Epithelial cell of prostate (primary cell): ENCODE measurements at regions not wholly inside any gene's neighbourhood (a gene's known extent, or its start where the extent isn't known, plus 50 kb on each side); places are given as distances from the start of the nearest gene placed in this dataset.
A peak's percentile ranks its signal among the peaks of the same experiment; 100 is the strongest.
"Not testable (repeated sequence)": the region's sequence is repeated elsewhere in the genome, so short reads cannot be mapped to it uniquely, and the experiment has no call there.

ENCODE experiments used
- DNase-seq: peaks from one replicate; pipeline ENCODE4 v3.0.0-alpha.2; 2011; ENCODE audit warnings: low read depth, low spot score
- H3K27ac ChIP-seq: fragments of 450-650 bp; 2 replicates; pipeline ENCODE4 v1.5.1; 2017; ENCODE audit warnings: mild to moderate bottlenecking

DNA sequence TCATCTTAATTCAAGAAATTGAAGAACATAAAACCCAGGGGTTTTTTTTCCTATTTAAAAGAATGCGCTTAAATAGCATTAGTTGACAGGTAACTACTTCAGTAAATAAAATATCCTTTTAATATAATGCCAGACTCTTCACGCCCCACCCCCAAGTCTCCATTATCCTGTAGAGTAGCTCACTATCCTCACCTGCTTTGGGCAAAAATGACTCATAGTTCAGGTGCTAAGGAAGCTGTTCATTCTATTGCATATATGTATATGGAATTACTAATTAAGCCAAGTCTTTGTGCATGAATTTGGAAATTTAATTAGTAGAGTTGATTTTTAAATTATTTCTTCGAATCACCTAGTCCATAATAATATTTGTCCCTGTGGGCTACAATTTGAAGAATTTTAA is 656.8 kb upstream of the ANKRD30A start:
- no peak for DNase-seq
- peak overlapping the region; percentile 71 for H3K27ac ChIP-seq

DNA sequence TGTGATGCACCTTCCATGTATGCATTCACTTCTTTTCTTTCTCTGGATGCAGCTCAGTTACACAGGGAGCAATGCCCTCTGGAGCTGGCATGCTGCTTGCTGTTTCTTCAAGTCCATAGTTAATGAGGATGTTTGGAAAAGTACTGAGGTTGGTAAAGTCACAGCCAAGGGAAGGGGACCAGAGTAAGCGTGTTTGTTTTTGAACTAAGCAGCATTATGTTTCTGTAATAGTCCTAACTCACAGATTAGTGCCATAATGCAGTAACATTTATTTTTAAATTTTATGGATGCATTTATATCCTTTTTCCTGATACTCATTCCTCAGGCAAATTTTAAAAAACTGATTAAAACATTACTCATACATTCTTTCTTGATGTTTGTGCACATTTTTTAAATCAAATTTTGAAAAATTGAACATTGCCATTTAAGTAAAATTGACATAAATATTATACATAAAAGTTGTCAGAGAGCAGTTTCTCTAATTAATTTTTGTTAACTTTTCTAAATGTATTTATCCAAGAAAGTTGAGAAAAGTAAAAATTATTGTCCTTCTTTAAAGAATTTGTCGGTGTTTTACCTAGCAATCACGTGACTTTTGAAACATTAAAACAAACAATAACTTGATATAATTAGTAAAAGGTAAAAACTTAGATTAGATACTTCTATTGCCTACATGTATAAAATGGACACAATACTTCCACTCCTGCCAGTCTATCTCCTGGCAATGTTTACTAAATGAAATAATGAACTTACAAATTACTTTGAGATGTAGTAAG is 659.6 kb upstream of the ANKRD30A start:
- DNase-seq, result no peak
- no peak overlapping the region for H3K27ac ChIP-seq

DNA sequence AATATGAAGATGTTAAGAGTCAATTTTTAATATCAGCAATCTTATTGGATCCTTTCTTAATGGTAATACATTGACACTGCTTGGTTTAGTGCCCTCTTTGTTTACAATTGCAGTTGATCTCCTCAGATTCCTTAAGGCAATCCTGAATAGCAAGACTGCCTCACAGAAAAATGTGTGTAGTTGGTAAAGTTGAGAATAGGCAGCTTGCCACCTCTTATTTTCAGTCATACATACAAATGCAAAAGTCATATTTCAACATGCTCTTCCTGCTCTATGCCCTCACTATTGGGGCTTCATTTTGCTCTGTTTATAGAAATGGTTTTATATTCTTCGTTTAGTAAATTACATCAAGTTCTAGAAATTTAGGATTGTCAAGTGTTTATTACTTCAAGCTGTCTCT is 661.1 kb upstream of the ANKRD30A start:
- no peak for DNase-seq
- no peak overlapping the region for H3K27ac ChIP-seq

DNA sequence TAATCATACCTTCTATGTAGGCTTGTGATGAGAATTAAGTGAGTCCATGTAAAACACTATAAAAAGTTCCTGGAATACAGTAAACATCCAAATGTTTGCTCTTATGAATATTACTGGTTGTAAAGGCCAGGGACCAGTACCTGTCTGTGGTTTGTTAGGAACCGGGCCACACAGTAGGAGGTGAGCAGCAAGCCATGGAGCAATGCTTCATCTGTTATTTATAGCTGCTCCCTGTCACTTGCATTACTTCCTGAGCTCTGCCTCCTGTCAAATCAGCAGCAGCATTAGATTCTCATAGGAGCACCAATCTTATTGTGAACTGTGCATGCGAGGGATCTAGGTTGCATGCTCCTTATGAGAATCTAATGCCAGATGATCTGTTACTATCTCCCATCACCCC is 662.0 kb upstream of the ANKRD30A start:
- H3K27ac ChIP-seq, result no peak overlapping the region
- no peak for DNase-seq

DNA sequence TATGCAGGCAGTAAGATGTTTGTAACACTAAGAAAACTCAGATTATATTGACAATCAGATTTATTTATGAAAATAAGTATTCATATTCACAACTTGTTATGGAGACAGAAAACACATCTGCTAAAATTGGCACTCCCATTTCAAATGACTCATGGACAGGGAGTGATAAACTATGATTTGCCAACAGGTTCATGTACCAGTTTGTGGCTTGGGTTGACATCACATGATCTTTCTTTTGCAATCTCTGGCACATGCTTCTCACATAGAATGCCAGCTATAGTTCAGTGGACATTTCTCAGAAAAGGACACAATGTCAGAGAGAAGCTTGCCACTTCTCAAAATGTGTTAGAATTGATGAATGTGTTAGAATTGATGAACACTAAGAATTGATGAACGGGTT is 663.2 kb upstream of the ANKRD30A start:
- peak; percentile 12 for DNase-seq
- no peak overlapping the region for H3K27ac ChIP-seq

DNA sequence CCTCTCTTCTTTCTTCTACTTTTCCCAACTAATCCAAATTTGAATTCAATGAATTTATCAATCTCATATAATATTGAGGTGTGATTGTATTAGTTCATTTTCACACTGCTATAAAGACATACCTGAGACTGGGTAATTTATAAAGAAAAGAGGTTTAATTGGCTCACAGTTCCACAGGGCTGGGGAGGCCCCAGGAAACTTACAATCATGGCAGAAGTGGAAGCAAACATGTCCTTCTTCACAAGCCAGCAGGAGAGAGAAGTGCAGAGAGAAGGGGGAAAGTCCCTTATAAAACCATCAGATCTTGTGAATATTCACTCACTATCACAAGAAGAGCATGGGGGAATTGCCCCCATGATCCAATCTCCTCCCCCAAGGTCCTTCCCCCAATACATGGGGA is 667.0 kb upstream of the ANKRD30A start:
- DNase-seq, H3K27ac ChIP-seq: not testable (repeated sequence)

DNA sequence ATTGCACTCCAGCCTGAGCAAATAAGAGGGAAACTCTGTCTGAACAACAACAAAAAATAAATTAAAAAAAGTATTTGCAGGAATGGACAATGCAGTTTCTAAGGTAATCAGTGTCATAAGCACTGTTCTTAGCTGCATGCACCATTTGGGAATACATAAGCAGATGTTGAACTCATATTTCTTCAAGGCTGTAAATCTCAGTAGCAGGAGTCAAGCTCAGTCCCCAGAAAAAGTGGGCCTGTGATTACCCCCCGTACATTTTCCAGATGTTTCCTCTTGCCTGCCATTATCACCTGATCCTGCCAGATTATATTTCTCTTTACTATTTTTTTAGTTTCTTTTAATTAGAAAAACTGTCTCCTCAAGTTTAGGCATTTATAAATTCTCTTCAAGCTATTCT is 667.6 kb upstream of the ANKRD30A start:
- no peak overlapping the region for H3K27ac ChIP-seq
- DNase-seq, result no peak

DNA sequence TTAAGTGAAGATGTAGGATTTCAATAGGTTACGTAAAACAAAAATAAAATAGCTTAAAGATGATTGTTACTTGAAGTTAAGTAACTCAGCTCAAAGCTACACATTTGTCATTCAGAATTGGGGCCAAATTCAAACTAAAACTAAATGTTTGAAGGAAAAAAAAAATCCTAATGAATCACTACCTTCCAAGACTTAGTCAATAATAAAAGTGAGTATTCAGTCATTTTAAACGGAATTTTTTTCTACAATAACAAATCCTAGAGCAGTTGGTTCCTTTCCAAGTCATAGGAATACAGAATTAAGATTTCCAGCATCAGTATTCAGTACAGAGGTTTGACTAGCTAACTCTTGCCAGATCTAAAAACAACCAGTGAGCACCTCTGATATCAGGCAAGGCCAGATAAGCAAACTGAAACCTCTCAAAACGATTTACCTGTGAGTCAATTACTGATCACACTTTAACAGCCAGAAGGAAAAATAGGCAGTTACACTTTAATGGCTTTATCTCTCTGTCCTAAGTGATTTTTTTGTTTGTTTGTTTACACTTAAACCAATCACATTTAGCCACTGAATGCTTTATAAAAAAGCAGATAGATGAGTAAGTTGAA is 669.8 kb upstream of the ANKRD30A start:
- DNase-seq, result no peak
- H3K27ac ChIP-seq, result peak overlapping the region; percentile 10

DNA sequence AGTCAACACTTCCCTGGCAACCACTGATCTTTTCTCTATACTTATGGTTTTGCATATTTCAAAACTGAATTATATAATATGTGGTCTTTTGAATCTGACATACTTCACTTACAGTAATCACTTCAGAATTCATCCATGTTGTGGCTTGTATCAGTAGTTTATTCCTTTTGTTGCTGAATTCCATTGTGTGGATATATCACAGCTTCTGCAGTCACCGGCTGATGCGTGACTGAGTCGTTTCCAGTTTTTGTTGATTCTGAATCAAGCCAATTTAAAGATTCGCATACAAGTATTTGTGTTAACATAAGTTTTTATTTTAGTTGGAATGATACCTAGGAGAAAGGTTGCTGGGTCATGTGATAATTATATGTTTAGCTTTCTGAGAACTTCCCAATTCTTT is 672.5 kb upstream of the ANKRD30A start:
- DNase-seq, result no peak
- H3K27ac ChIP-seq, result peak overlapping the region; percentile 47

DNA sequence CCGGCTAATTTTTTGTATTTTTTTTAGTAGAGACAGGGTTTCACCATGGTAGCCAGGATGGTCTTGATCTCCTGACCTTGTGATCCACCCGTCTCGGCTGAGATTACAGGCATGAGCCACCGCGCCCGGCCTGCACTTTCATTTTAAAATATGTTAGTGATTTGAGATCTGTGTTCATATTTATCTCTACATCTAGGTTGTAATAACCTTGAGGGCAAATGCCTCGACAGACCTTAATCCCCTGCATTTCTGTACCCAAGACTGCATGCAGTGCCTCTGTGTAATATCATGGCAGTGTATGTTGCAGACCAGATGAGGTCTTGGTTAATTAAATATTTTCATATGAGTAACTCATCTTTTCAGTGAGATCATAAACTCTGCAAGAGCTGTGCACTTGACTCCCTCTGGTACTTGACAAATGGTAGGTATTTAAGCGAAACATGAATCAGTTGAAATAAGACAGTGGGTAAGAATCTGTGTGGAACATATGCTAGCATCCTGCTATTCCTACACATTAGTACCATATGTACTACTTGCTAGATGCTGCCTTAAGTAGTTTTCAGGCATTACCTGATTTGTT is 673.9 kb upstream of the ANKRD30A start:
- DNase-seq, result no peak
- no peak overlapping the region for H3K27ac ChIP-seq

DNA sequence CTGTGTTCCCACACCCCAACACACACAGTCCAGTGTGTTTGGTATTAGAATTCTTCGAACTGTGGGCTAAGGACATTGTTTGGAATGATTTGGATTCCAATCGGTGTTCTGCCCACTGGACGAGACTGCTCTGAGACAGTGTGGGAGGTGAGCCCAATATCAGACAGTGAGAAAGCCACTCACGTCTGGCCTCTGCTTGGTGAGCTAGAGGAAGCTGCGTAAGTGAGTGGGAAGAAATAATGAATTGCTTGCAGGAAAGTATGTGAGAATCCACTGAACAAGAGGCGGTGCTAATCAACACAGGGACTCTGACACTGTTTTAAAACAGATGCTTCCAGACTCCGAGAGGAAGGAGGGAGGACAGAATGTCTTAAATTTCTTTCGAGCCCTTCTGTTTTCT is 675.0 kb upstream of the ANKRD30A start:
- H3K27ac ChIP-seq, result no peak overlapping the region
- no peak for DNase-seq

DNA sequence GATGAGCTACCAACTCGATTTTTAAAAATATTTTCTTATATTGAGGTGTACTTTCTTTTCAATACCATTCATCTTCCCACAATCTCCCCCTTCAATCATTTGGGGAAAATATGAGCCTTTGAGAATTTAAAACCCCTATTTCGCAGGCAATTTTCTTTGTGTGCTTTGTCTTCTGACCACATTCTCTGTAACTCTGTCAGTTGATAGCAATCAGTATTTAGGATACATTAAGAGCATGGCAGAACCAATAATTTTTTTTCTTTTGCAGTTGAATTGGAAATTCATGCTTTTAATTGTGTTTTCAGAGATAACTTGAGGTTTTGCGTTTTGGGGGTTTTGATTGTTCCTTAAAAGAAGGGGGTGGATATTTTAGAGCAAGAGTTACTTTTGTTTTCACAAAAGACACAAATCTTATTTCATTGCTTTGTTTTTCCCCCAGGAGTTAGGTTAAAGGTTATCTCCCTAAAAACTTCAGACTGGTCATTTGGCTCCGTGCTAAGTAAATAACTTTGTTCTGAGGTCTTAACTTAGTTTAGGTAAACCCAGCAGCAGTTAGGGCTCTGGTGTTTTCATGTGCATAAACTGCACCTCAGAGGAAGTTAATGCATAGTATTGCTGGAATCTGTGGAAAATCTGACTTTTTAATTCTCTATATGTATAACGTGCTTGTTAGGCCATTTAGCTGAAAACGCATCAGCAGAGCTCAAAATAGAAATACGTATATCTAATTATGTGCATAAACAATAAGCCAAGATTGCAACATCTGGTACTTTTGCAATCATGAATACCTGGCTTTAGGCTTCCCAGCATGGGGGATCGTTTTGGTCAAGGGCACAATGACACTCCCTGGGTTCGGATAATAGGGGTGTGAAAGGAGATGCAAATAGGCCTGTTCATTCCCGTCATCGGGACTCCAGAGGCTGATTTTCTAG is 676.4 kb upstream of the ANKRD30A start:
- no peak for DNase-seq
- no peak overlapping the region for H3K27ac ChIP-seq

DNA sequence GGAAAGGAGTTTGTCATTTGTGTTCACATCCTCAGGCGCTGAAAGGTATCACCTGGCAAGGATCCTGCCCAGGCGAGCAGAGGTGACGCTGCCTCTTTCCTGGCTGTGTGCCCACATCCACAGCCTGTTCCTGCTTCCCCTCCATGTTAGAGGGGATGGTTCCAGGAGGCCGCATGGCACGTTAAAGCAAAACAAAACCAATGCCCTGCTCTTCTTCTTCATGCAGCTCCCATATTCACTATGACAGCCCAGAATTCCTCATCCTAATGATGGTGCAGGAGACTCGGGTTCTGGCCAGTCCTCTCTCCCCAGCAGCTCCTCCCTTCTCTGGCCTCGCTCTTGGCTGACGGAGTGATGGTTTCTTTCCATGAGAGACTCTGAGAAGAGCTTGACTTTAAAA is 678.5 kb upstream of the ANKRD30A start:
- DNase-seq, result no peak
- no peak overlapping the region for H3K27ac ChIP-seq

DNA sequence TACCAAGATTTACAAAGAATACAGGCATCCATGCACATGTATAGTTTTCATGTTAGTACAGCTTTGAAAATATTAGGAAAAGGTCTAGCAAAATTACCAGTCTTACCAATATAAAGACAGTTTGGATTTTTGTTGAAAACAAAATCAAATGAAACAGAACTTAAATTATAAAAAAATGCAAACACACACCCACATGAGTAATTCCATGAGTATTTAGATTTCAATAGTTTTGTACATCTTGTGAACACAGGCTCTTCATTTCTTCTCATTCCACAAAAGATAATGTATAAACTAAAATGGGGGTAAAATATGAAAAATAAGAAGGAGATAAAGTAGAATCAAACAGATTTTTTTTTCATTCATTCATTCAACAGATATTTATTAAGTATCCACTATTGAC is 682.2 kb upstream of the ANKRD30A start:
- DNase-seq, result no peak
- no peak overlapping the region for H3K27ac ChIP-seq

DNA sequence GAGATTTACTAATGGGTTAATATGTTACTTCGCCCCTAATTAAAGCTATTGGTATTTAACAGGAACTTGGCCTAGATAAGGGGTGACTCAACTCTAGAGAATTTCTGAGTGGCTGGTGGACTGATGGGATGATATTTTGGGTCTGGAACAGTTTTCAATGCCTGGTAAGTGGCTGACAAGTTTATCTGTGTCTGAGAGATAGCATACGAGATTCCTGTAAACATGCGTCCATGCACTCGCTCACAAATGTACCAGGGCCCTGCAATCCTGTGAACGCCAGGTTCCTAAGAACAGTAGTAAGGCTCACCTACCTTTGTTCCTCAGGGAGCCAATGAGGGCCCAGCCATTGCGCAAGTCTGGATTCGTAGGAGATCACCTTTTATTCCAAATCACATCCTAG is 683.8 kb upstream of the ANKRD30A start:
- DNase-seq, result no peak

DNA sequence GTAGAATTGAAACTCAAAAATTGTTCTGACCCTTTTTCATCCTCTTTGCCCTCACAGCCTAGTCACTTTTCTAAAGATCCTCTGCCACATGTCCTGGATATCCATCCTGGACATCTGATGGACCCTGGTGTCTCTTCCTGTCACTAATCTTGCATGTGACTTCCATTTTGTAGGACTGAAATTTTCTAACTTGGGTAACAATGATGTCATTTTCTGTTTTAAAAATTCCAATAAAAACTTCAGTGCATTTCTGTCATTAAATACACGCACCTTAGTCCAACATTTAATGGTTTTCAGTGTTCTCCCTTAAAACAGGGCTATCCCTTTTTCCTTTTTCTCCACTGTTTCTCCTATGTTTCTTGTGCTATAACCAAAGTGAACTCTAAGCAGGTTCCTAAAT is 684.9 kb upstream of the ANKRD30A start:
- no peak for DNase-seq
- H3K27ac ChIP-seq, result no peak overlapping the region

More for the DNA sequence above, 683.8 kb upstream of the ANKRD30A start:
- no peak overlapping the region for H3K27ac ChIP-seq

DNA sequence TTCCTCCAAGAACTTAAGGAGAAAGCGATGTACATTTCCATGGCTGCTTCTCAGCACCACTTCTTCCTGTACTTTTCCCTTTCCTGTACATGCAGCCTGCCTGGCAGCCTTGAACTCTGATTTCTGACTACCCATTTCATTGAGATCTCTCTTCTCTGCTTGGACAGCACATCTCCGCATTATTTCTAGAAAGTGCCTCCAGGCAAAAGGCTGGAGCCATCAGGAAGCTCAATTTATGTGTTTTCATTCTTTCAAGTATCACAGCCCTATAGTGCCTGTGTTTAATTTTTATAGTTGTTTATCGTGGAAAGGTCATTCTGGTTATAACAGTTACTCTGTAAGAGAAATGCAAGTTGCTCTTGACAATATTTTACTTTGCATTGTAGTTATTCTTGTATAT is 688.0 kb upstream of the ANKRD30A start:
- no peak for DNase-seq

DNA sequence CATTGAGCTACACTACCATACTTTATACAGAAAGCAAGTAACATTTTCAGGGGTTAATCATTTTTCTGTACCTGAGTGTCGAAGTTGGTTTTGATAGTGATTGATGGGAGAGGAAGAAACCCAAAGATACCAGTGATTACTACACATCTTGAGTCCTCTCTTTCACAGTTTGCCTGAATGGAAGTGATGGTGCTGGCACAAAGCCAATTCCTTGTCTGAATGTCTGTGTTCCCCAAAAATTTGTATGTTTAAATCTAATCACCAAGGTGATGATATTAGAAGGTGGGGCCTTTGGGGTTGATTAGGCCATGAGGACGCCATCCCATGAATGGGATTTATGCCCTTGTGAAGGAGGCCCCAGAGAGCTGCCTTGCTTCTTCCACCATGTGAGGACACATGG is 696.9 kb upstream of the ANKRD30A start:
- no peak for DNase-seq
- H3K27ac ChIP-seq, result no peak overlapping the region

More for the DNA sequence above, 688.0 kb upstream of the ANKRD30A start:
- H3K27ac ChIP-seq, result no peak overlapping the region

DNA sequence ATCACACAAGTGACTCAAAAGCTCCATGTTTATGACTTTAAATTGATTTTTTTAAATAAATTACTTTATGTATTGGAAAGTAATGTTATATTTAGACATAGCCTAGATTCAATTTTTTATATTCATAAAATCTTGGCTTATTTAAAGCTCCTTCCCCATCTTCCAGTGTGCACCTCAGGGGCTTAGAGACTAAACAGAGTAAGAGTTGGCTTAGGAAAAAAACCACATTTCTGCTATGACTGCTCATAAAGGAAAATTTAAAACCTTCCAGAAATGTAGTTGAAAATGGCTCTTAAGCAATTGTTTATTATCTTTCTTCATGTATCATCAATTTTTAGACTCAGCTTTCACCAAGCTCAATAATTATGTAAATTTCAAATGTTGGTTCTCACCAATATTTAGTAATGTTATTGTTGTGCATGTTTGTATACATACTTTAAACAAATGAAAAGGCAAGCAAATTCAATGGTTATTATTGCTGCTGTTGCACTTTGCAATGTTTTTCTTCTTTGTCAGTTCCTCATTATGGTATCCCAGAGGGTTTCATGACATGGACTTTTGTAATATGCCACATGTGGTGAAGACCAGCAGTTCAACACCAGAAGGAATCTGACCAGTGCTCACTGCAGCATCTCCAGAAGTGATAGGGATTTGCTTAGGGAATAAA is 700.1 kb upstream of the ANKRD30A start:
- DNase-seq, result no peak
- H3K27ac ChIP-seq, result no peak overlapping the region

DNA sequence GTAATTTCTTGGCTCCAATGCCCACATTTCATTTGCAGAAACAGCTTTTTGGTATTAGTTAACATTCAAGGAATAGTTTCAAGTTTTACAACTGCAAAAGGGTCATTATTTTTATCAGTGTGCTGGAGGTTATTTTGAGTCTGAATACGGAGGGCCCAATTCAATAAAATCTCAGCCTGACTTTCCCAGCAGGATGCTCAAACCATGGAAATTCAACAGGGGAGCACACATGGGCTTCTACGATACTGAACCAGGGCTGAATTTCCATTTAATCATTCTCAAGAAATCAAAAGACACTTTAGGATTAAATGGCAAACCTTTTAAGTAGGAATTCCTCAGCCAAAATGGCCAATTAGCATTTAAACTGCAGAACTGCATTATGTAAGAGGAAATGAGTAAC is 700.9 kb upstream of the ANKRD30A start:
- H3K27ac ChIP-seq, result no peak overlapping the region
- DNase-seq, result no peak
